ENCODE measurements at regions not wholly inside any gene's neighbourhood (a gene's known extent, or its start where the extent isn't known, plus 50 kb on each side); places are given as distances from the start of the nearest gene placed in this dataset.

GRCh38 chr7:145681159-145681558 lies 435.4 kb upstream of the CNTNAP2 start:
- Histone ChIP-seq H3K4me3 (ENCODE audit: low read length) (no peak overlapping the region), H3K4me1 (ENCODE audit: insufficient read depth, low read length) (no peaks in the 10 kb centered on the region), H3K27me3 (ENCODE audit: control insufficient read depth in 1 of 2, insufficient read depth in 2 of 2, low read length in 2 of 2) (no peaks in the 10 kb centered on the region), H3K27ac (ENCODE audit: low read depth in 1 of 2, low read length in 2 of 2) (no peak overlapping the region), H3K36me3 (ENCODE audit: insufficient read depth, low read length) (no peaks in the 10 kb centered on the region), H3K9me3 (ENCODE audit: control insufficient read depth in 1 of 2, insufficient read depth in 1 of 2, low read length in 2 of 2) (no peaks in the 10 kb centered on the region)
- Mint-ChIP-seq H3K4me1 (ENCODE audit: low read depth) (no peaks in the 10 kb centered on the region), H3K36me3 (ENCODE audit: low read depth) (no peaks in the 10 kb centered on the region), H3K4me3 (no peak overlapping the region), H3K27ac (no peak overlapping the region), H3K9me3 (peaks cover 3% of the 10 kb centered on the region), H3K27me3 (no peaks in the 10 kb centered on the region)
- DNase-seq (no peak), ATAC-seq (ENCODE audit: poor library complexity) (no peak)
- no peak for TF ChIP-seq CTCF (IDR thresholded peaks at IDR 0.05)
- POLR2A ChIA-PET: no interaction called here
- CTCF ChIA-PET: no interaction called here
- intact Hi-C loops (cut with DNase I, micrococcal nuclease): no loop called here

- TF ChIP-seq CTCF (IDR thresholded peaks at IDR 0.05): no peak
- no peaks in the 10 kb centered on the region for H3K27me3 Mint-ChIP-seq
- intact Hi-C loops (cut with DNase I, micrococcal nuclease): no loop called here
- DNase-seq: no peak
- H3K36me3 ChIP-seq (ENCODE audit: insufficient read depth, low read length): no peaks in the 10 kb centered on the region
- H3K9me3 Mint-ChIP-seq: peaks cover 13% of the 10 kb centered on the region
- H3K27me3 ChIP-seq (ENCODE audit: control insufficient read depth in 1 of 2, insufficient read depth in 2 of 2, low read length in 2 of 2): no peaks in the 10 kb centered on the region
- ATAC-seq (ENCODE audit: poor library complexity): no peak
- CTCF ChIA-PET: no interaction called here
- no peaks in the 10 kb centered on the region for H3K4me1 Mint-ChIP-seq (ENCODE audit: low read depth)
- no peak overlapping the region for H3K27ac Mint-ChIP-seq
- no peak overlapping the region for H3K4me3 Mint-ChIP-seq
- no peak overlapping the region for H3K27ac ChIP-seq (ENCODE audit: low read depth in 1 of 2, low read length in 2 of 2)
- no peaks in the 10 kb centered on the region for H3K36me3 Mint-ChIP-seq (ENCODE audit: low read depth)
- H3K9me3 ChIP-seq (ENCODE audit: control insufficient read depth in 1 of 2, insufficient read depth in 1 of 2, low read length in 2 of 2): no peaks in the 10 kb centered on the region
- POLR2A ChIA-PET: no interaction called here
- H3K4me3 ChIP-seq (ENCODE audit: low read length): no peak overlapping the region
- H3K4me1 ChIP-seq (ENCODE audit: insufficient read depth, low read length): no peaks in the 10 kb centered on the region
These were observed 450.9 kb upstream of the CNTNAP2 start for GRCh38 chr7:145665499-145666258.

DNA sequence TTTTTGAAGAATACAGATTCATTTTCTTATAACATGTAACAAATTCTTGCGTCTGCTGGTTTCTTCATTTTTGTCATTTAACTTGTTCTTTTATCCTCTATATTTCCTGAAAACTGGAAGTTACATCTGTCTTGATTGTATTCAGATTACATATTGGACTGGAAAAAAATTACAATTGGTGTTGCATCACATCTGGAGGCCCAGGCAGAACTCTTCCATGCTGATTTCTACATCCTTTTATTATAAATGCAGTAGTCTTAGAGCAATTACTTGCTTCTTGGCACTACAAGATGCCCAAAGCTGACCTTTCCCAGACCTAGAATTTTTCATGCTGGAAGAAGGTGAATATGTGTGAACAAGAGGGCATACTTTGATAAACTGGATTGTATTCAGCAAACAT lies 460.9 kb upstream of the CNTNAP2 start:
- H3K27me3 ChIP-seq (ENCODE audit: control insufficient read depth in 1 of 2, insufficient read depth in 2 of 2, low read length in 2 of 2): no peaks in the 10 kb centered on the region
- no peak overlapping the region for H3K27ac Mint-ChIP-seq
- no peak for ATAC-seq (ENCODE audit: poor library complexity)
- H3K36me3 ChIP-seq (ENCODE audit: insufficient read depth, low read length): no peaks in the 10 kb centered on the region
- intact Hi-C loops (cut with DNase I, micrococcal nuclease): no loop called here
- H3K27ac ChIP-seq (ENCODE audit: low read depth in 1 of 2, low read length in 2 of 2): no peak overlapping the region
- TF ChIP-seq CTCF (IDR thresholded peaks at IDR 0.05): no peak
- H3K4me1 Mint-ChIP-seq (ENCODE audit: low read depth): no peaks in the 10 kb centered on the region
- POLR2A ChIA-PET: no interaction called here
- no peaks in the 10 kb centered on the region for H3K36me3 Mint-ChIP-seq (ENCODE audit: low read depth)
- no peak overlapping the region for H3K4me3 Mint-ChIP-seq
- H3K9me3 ChIP-seq (ENCODE audit: control insufficient read depth in 1 of 2, insufficient read depth in 1 of 2, low read length in 2 of 2): peaks cover 0 to 8% of the 10 kb centered on the region in 2 experiments
- H3K4me3 ChIP-seq (ENCODE audit: low read length): no peak overlapping the region
- no peaks in the 10 kb centered on the region for H3K4me1 ChIP-seq (ENCODE audit: insufficient read depth, low read length)
- H3K27me3 Mint-ChIP-seq: no peaks in the 10 kb centered on the region
- CTCF ChIA-PET: no interaction called here
- DNase-seq: no peak
- peaks cover 7% of the 10 kb centered on the region for H3K9me3 Mint-ChIP-seq
